ENCODE measurements at regions not wholly inside any gene's neighbourhood (a gene's known extent, or its start where the extent isn't known, plus 50 kb on each side); places are given as distances from the start of the nearest gene placed in this dataset.

GRCh38 chr6:44582930-44583329, 195.4 kb downstream of the CDC5L start (continued):
- TF ChIP-seq CREB1 (CRISPR knock-in tag; IDR thresholded peaks at IDR 0.05) (no peak), MAX (CRISPR knock-in tag; IDR thresholded peaks at IDR 0.05) (no peak)

DNA sequence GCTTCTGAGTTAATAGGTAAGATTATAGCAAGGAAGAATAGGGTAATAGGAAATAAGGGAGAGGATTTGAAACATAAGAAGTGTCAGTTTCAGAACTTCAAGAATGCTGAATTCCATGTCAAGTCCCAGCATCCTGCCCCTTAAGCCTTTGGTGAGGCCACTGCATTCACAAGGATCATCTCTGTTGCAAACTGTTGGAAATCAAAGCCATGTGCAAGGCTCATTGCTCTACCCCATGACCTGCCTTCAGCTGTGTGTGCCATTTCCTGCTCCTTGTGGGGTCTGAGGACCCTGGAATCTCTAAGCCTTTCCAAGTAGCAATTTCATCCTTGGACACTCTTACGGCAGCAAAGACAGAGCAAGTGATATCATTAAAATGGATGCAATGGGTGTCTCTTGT, 203.0 kb downstream of the CDC5L start:
- H3K36me3 Mint-ChIP-seq, result peaks cover 22% of the 10 kb centered on the region
- no peak for DNase-seq (ENCODE audit: low spot score)
- ChIA-PET POLR2A (no interaction called here), CTCF (interaction anchor here (1.4 to 5.7 kb wide), 3 partner anchors 115 to 121 kb away, joined by 9 to 84 read pairs (median 9); no protein-coding TSS in a partner anchor)
- ATAC-seq, result no peak
- peaks cover 4% of the 10 kb centered on the region; the same call in 1 of the 2 replicates for H3K27me3 Mint-ChIP-seq (ENCODE audit: low read depth)
- H3K27ac Mint-ChIP-seq, result no peak overlapping the region
- TF ChIP-seq CREB1 (CRISPR knock-in tag; IDR thresholded peaks at IDR 0.05) (no peak), ATF2 (CRISPR knock-in tag; IDR thresholded peaks at IDR 0.05; ENCODE audit: borderline replicate concordance, low read depth) (no peak), ATF1 (CRISPR knock-in tag; IDR thresholded peaks at IDR 0.05) (no peak), ZMAT4 (CRISPR knock-in tag; IDR thresholded peaks at IDR 0.05) (no peak)
- TF ChIP-seq, protein P1, sequence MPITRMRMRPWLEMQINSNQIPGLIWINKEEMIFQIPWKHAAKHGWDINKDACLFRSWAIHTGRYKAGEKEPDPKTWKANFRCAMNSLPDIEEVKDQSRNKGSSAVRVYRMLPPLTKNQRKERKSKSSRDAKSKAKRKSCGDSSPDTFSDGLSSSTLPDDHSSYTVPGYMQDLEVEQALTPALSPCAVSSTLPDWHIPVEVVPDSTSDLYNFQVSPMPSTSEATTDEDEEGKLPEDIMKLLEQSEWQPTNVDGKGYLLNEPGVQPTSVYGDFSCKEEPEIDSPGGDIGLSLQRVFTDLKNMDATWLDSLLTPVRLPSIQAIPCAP (CRISPR knock-in tag; IDR thresholded peaks at IDR 0.05), result no peak
- peaks cover 9% of the 10 kb centered on the region for H3K4me1 Mint-ChIP-seq
- peaks cover 34% of the 10 kb centered on the region for H3K9me3 Mint-ChIP-seq
- H3K4me3 Mint-ChIP-seq, result no peak overlapping the region

- peaks cover 6% of the 10 kb centered on the region; the same call in 1 of the 2 replicates for H3K27me3 Mint-ChIP-seq (ENCODE audit: low read depth)
Observed at GRCh38 chr6:44593539-44593944, 206.0 kb downstream of the CDC5L start.

More at GRCh38 chr6:44593539-44593944, 206.0 kb downstream of the CDC5L start:
- DNase-seq (ENCODE audit: low spot score) (peak; percentile 81), ATAC-seq (peak; percentile 93)
- Mint-ChIP-seq H3K36me3 (peaks cover 19% of the 10 kb centered on the region), H3K27ac (0 out of 2 replicates have a peak overlapping the region, but pooled peaks have one; percentile 62), H3K4me3 (no peak overlapping the region), H3K9me3 (peaks cover 25% of the 10 kb centered on the region), H3K4me1 (peaks cover 9% of the 10 kb centered on the region)
- ChIA-PET POLR2A (interaction anchor here (0.6 to 1.2 kb wide), 2 partner anchors 31 to 118 kb away, joined by 4 to 5 read pairs; no protein-coding TSS in a partner anchor), CTCF (interaction anchor here (0.6 to 5.7 kb wide), 28 partner anchors 11 to 1329 kb away, joined by 3 to 84 read pairs (median 5); no protein-coding TSS in a partner anchor)
- TF ChIP-seq ATF1 (CRISPR knock-in tag; IDR thresholded peaks at IDR 0.05), result no peak
- TF ChIP-seq USF2 (CRISPR knock-in tag; IDR thresholded peaks at IDR 0.05), result no peak
- TF ChIP-seq CTCF (IDR thresholded peaks at IDR 0.05), result peak; percentile 60
- TF ChIP-seq KAT7 (CRISPR knock-in tag; IDR thresholded peaks at IDR 0.05; ENCODE audit: borderline replicate concordance), result no peak
- TF ChIP-seq ELF4 (CRISPR knock-in tag; IDR thresholded peaks at IDR 0.05; ENCODE audit: low read depth), result no peak
- no peak for TF ChIP-seq CREM (CRISPR knock-in tag; IDR thresholded peaks at IDR 0.05)
- TF ChIP-seq JUN (CRISPR knock-in tag; IDR thresholded peaks at IDR 0.05), result no peak
- no peak for TF ChIP-seq FOXP1 (CRISPR knock-in tag; IDR thresholded peaks at IDR 0.05; ENCODE audit: borderline replicate concordance)
- TF ChIP-seq MYBL2 (CRISPR knock-in tag; IDR thresholded peaks at IDR 0.05), result no peak
